Hepatic stellate cell (primary cell): ENCODE measurements at regions not wholly inside any gene's neighbourhood (a gene's known extent, or its start where the extent isn't known, plus 50 kb on each side); places are given as distances from the start of the nearest gene placed in this dataset.
A peak's percentile ranks its signal among the peaks of the same experiment; 100 is the strongest.

Source experiments
- DNase-seq: peaks from one replicate; pipeline ENCODE4 v3.0.0; 2011; ENCODE audit warnings: low spot score

DNA sequence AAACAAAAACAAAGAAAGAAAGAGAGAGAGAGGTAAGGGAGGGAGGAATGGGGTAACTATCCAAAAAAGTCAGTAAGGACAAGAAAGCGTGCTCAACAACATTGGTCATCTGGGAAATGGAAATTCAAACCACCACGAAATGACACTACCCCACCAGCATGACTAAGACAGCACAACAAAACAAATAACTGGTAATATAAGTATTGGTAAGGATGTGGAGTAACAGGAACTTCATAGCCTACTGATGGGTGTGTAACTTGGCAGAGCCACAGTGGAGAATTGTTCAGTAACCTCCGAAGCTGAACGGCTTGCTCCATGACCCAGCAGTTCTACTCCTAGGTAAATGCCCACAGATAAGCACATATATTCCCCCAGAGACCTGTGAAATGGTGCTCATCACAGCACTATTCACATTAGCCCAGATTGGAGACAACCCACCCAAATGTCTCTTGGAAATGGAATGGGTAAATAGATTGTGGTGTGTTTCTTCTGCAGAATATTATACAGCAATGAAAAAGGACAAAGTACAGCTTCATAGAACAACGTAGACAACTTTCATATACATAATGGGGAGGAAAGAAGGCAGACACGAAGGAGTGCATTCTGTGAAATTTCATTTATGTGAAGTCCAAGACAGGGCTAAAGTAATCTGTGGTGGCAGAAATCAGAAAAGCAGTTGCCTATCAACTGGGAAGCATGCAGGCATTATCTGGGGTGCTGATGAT lies 95.5 kb upstream of the ATP6AP2 start:
- DNase-seq: no peak

DNA sequence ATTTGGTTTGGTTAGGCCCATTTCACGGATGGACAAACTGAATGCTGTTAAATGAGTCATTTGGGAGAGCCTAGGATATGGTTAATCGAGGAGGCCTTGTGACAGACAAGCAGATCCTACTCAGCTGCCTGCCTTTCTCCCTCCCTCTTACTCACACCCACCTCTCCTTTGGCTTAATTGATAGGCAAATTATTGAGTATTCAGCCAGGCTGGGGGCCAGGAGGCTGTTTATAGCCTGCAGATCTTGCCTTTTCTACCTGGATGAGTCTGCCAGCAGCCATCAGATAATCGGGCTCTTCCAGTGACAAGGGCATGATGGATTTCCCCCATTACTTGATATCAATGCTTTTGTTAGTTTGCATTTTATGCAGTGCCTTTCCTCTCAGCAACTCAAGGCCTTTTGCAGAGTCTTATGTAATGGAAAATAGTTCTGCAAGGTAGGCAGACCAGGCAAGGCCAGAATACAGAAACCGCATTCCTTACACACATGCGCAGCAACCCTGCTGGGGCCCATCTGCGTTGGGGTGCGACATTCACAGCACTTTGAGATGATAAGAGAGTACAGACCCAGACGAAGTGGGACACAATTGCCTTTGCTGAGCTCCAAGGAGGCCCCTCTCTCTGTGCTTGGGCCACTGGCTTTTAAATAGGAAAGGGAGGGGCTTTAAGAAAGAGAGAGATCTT lies 96.2 kb upstream of the ATP6AP2 start:
- DNase-seq: no peak

DNA sequence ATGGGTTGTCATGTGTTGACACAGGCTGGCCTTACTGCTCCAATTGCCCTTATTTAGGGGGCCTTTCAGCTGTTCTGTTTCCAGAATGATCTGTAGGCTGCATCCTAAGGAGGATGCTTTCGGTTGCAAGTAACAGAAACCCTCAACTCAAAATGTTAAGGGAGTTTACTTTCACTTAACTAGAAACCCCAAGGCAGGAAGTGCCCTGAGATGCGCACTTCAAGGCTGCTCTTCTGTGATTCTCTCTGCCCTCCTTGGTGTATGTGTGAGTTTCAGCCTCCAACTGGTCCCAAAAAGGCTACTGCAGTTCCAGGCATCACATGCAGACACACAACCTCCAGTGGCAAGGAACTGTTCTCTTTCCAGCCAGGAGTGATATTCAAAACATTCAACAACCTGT lies 97.3 kb upstream of the ATP6AP2 start:
- DNase-seq: no peak

DNA sequence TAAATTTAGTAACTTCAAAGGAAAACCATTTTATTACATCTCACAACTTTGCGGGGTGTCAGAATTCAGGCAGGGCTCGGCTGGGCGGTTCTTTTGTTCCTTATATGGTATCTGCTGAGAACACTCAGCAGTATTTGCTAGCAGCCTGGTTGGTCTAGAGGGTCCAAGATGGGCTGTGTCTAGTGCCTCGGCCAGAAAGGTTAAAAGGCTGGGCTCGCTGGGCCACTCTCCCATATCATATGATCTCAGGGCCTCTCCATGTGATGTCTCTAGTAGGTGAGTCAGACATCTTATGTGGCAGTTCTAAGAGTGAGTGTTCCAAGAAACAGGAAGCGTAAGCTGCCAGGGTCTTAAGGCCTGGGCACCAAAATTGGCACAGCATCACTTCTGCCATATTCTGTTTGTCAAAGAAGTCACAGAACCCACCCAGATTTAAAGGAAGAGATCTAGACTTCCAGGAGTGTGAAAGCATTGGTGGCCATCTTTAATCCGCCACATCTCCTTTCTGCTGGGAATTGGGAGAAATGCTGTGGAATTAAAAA lies 100.9 kb upstream of the ATP6AP2 start:
- no peak for DNase-seq

DNA sequence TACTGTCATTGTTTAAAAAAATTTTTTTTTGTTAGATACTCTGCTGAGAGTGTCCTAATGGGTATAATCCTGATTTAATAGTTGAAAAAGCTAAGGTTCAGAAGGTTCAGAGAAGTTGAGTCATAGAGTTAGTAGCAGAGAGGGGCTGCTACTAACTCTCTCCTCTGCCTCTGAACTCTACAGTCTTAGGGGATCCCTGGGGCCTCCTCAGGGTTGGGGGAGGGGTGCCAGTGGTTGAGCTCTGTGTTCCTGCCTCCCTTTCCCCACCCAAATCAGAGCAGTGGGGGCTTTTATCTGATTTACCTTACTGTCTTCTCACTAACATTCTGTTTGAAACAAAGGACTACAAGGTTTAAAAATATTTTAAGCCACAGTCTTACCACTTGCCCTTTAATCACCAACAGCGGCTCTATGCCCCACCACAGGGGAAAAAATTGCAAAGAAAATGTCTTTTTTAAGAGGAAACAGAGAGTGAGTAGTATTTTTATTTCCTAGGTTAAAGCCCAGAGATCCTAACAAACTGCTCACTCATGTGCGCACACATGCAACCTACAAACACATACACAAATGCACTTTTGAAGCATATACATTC lies 102.2 kb upstream of the ATP6AP2 start:
- no peak for DNase-seq

DNA sequence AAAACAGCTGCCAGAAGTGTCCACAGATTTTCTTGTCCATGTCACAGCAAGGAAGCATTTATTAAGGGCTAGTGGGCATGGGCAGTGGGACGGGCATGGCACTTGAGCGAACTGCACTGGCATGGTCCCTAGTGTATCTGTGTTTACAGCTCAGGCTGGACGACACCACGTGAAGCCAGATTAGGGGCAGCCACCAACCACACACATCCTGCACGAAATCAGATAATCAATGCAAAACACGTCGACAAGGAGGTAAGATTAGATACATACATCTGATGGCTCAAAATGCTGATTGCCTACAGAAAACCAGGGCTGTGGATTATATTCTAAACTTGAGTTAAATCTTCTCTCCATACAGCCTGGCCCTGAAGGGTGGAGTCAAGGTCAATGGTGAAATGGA lies 103.8 kb upstream of the ATP6AP2 start:
- DNase-seq: no peak

GRCh38 chrX:40474645-40475044 lies 106.1 kb upstream of the ATP6AP2 start:
- no peak for DNase-seq

GRCh38 chrX:40474205-40474626 lies 106.6 kb upstream of the ATP6AP2 start:
- DNase-seq: no peak

DNA sequence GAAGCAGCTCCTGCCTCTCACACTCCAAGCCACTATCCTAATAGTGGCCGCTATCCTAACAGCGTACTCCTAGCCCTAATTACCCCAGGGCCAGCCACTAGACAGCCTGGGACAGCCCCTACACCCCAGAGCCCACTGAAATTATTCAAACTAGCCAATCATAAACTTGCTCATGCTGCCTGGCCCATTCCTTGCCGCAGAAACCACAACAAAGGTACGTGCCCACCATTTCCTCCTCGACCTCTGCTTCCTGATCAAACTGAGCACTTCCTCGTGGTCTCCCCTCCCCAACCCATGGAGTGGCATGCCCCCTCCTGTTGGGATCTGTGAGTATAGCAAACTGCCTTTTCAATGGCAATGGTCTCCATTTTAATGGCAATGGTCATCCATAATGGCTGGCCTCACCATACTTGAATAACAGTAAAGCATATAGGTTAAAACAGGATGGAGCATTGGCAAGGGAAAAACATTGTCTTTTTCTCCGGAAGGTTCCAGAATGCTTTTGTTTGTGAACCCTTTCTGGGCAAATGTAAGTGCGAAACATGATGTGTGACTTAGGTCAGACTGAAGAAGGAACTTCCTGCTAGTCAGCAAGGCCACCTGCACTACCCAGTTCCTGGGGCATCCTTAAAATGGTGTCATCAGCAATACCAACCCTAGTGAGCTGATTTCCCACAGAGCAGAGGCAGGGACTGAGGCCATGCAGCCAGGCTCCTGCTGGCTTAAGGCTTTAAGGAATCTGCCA lies 107.1 kb upstream of the ATP6AP2 start:
- DNase-seq: no peak

DNA sequence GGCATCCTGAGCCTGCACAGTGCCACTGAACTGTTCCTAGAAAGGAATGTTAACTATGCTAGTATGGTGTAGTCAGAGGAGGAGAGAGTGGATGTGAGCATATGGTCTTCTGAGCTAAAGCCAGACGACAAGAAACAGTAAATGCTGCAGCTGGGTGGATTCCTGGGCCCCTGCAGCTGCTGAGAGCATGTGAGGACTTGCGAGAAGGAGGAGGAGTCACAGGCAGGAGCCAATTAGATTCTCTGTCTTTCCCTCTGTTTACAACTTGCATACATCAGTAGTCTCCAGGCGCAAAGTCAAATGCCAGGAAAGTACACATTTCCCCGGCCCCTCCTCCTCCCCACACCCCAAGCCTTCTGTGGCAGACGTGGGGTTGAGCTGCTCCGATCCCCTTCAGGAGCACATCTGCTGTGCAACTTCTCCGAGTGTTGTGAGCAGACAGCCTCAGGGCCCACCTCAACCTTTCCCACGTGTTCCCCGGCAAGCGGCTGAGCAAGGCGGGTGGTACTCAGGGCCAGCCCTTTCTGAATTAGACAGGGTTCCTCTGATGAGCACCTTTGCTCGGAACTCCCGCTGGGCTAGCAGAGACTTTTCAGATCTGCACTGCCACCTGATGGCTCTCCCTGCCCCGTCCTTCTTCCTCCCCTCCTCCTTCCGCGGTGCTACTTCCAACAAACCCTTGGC lies 108.7 kb upstream of the ATP6AP2 start:
- peak; percentile 43 for DNase-seq

DNA sequence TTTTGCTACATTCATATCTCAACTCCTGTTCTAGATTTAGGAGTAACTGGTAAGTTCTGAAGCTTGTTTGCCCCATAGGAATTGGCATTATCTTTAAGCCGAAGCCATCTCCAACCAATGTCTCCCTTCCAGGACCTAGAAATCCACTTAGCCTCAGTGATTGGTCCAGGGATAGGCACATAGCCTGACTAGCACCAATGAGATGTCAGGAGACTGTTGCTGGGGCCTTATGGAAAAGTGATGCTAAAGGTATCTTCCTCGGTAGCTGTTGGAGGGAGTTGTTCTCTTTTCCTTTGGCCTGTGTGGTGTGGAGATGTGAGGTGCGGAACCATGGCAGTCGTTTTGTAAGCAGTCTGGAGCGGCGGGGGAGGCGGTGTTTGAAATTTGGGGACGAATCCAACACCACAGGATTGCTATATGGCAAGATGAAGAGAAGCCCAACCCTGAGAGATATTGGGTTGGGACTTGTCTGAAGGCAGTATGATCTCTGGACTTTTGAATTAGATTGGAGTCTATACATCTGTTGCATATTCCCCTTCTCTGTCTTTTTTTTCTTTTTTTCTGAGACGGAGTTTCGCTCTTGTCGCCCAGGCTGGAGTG lies 109.8 kb upstream of the ATP6AP2 start:
- no peak for DNase-seq

DNA sequence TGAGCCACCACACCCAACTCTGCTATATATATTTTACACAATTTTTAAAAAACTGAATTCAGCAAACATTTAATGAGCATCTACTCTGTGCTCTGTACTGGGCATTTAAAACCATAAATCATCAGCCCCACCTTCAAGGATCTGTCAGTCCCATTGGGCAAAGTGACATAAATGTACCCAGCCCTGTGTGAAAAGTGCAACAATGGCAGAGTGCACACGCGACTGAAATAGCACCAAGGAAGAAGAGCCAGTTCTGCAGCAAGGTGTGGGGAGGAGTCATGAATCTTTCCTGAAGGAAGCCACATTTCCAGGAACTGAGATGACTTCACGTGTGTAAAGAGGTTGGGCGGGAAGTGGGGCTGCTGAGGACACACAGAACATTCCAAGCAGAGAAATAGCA lies 111.5 kb upstream of the ATP6AP2 start:
- DNase-seq: no peak

DNA sequence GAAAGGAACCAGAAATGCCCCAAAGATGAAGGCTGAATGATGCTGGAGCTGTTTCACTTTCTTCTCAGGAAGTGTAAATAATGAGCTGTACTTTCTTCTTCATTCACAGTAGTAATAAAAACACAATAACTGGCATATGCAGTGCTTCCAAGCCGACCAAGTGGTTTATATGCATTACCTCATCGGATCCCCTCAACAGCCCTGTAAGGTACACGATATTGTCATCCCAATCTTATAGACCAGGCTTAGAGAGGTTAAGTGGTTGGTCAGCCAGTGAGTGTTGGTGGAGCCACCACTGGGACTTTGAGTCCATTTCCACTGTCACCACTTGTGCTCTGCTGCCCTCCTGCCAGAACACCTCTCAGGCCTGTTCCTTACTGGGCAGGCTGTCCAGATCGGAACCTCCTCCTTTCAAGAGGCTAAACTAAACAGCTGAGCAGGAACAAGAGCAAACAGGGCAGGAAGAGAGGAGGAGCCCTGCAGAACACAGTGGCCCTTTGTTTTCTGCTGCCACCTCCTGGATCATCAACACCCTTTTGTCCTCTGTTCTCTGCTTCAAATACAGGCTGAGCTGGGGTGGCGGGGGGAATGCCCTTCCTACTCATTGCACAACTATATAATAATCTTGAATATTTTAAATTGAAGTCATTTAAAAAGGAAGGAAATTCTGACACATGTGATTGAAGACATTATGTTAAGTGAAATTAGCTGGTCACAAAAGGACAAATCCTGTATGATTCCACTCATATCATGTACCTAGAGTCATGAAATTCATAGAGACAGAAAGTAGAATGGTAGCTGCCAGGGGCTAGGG lies 112.5 kb upstream of the ATP6AP2 start:
- no peak for DNase-seq

DNA sequence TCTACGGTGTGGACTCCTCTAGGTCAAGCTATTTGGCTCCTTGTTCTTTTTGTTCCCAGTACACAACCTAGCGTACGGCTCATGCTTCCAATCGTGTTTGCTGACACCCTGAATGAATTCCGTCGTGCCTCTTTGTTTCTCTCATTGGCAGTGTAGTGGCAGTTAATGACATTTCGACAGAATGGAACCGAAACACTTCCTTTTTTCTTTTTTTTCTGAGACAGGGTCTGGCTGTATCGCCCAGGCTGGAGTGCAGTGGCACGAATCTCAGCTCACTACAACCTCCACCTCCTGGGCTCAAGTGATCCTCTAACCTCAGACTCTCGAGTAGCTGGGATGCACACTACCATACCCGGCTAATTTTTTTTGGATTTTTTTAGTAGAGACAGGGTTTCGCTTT lies 113.3 kb upstream of the ATP6AP2 start:
- DNase-seq: no peak

- no peak for DNase-seq
Observed at GRCh38 chrX:40465735-40466551, 114.8 kb upstream of the ATP6AP2 start.

DNA sequence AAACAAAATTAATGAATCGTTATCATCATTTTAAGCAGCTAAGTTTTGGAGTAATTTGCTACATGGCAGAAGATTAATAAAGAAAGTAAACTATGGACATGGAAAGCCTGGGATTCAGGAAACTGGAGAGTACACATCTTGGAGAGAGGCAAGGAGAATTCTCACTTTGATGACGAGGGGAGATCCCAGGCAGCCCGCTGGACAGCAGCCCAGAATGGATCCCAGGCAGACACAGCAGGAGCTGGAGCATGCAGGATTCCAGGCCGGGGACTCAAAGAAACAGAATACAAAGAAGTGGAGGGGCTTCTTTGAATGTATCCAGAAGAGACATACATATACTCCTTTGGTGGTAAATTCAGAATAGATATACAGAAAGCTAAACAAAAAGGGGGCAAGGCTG lies 118.0 kb upstream of the ATP6AP2 start:
- no peak for DNase-seq

GRCh38 chrX:40460926-40461325 lies 119.8 kb upstream of the ATP6AP2 start:
- DNase-seq: no peak

GRCh38 chrX:40459571-40460158 lies 121.1 kb upstream of the ATP6AP2 start:
- no peak for DNase-seq

DNA sequence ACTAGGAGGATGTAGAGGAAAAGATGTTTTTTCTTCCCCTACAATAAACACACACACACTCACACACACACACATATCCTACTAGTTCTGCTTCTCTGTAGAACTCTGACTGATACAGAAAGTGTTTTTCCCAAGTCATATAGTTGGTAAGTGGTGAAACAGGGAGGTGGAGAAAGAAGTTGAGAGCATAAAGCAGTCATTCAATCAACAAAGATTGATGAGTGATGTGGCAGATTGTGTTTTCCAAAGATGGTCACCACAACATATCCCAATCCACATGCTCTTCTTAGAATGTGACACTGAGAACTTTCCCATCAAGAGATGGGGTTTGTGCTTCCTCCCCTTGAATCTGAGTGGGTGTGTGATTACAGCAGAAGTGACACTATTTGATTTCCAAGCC lies 123.4 kb upstream of the ATP6AP2 start:
- DNase-seq: no peak
